Activated CD4-positive, alpha-beta T cell treated with anti-CD3 and anti-CD28 coated beads, Interleukin-2, Interleukin-6, amounts not matched to agents 100 ng/mL and 50 ng/mL, durations not matched to agents 16 hours and 8 hours (primary cell): ENCODE measurements at regions not wholly inside any gene's neighbourhood (a gene's known extent, or its start where the extent isn't known, plus 50 kb on each side); places are given as distances from the start of the nearest gene placed in this dataset.
"Not testable (repeated sequence)": the region's sequence is repeated elsewhere in the genome, so short reads cannot be mapped to it uniquely, and the experiment has no call there.

ENCODE experiments used
- DNase-seq: peaks from one replicate; pipeline ENCODE4 v3.0.0-alpha.2; 2020

DNA sequence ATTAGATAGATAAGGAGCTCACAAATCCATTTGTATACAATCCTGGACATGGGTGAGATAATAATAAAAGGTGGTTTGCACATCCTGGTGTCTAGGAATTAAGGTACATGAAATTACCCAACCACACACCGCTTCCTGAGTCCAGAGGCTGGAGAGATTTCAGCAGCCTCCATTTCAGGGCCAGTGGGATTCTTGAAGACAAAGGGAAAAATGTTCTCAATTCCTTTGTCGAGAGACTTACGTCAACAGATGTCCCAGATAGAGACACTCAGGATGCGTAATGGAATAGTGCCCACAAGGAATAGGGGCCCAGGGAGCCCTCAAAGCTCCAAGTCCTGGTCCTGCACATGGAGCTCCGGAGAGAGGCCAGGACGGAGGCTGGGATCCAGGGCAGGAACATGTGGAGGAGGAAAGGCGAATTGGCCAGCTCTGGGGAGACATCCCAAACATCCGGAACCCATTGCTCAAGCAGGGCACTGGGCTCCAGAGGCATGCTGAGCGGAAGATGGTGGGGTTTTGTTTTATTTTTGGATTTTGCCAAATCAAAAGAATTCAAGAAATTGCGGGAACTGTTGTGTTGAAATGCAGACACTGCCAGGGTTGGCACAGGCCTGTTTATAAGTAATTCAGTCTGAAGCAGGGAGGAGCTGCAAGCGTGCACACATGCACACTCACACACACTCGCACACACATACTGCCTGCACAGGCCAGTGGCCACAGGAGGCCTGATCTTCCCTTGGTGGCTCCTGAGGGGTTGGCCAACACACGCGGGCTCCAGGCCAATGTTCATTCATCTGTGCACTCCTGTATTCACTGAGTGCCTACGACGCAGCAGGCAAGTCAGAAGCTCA lies 97.2 kb downstream of the NOG start:
- no peak for DNase-seq

DNA sequence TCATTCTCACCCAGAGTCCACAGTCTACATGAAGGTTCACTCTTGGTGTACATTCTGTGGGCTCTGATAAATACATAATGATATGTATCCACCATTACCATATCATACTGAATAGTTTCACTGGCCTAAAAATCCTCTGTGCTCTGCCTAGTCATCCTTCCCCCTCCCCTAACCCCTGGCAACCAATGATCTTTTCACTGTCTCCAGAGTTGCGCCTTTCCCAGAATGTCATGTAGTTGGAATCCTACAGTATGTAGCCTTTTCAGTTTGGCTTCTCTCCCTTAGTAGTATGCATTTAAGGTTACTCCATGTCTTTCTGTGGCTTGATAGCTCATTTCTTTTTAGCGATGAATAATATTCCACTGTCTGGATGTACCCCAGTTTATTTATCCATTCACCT lies 101.3 kb downstream of the NOG start:
- DNase-seq: no peak

DNA sequence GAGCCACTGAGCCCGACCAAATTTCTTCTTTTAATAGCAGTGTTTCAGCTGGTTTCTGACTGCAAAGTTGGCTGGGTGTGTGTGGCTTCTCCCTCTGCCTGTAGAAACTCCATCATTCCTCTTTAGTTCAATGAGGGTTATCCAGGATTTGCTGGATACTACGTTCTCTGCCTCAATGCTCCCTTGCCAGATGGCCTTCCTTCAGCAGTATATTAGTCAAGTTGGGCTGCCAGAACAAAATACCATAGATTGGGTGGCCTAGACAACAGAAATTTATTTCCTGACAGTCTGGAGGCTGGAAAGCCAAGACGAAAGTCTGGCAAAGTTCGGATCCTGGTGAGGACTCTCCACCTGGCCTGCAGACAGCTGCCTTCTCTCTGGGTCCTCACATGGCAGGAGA lies 103.7 kb downstream of the NOG start:
- DNase-seq: no peak

DNA sequence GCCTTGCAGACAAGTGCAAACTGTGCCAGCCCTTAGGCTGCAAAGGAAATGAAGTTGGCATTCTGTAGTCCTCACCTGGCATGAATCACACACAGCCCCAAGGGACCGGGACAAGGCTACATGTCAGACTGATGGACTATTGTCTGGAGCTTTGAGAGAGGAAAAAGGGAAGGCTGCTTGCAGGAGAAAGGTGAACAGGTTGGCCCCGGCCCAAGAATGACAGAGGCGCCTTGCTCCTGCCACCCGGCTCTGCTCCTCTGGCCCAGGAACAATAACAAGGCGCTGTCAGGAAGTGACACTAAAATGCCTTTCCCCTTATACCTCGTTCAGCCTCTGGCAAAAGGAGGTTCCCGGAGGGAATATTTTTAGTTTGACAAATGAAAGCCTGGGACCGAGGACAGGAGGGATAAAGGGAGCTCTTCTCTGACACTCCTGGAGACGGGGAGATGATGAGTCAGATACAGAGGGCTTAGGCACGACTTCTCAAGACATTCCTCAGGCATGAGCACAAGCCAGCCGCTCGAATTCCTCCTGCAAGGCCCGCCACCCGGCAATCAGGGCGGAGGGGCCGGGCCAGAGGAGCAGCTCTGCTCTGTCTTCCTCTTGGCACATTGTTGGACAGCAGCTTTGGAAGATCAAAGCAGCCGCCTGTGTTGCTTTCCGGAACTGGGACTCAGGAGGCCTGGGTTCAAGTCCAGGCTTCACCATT lies 105.8 kb downstream of the NOG start:
- DNase-seq: no peak

DNA sequence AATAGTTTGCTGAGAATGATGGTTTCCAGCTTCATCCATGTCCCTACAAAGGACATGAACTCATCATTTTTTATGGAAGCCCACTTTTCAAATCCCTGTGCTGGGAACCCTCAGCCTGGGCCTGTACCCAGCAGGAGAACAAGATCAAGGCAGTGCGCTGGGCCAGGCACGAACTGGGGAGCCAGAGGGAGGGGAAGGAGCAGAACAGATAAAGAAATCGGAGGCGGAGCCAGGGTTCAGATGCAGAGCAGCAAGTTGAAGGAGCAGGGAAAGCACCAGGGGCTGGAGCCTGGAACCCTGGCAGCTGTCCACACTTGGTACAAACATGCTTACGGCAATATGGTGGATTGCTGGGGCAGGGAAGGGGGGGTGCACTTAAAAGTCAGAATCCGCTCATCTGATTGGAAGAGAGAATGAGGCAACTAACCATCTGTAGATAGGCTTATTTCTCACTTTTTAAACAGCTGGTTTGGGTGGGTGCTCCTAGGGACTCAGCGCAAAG lies 107.5 kb downstream of the NOG start:
- no peak for DNase-seq

DNA sequence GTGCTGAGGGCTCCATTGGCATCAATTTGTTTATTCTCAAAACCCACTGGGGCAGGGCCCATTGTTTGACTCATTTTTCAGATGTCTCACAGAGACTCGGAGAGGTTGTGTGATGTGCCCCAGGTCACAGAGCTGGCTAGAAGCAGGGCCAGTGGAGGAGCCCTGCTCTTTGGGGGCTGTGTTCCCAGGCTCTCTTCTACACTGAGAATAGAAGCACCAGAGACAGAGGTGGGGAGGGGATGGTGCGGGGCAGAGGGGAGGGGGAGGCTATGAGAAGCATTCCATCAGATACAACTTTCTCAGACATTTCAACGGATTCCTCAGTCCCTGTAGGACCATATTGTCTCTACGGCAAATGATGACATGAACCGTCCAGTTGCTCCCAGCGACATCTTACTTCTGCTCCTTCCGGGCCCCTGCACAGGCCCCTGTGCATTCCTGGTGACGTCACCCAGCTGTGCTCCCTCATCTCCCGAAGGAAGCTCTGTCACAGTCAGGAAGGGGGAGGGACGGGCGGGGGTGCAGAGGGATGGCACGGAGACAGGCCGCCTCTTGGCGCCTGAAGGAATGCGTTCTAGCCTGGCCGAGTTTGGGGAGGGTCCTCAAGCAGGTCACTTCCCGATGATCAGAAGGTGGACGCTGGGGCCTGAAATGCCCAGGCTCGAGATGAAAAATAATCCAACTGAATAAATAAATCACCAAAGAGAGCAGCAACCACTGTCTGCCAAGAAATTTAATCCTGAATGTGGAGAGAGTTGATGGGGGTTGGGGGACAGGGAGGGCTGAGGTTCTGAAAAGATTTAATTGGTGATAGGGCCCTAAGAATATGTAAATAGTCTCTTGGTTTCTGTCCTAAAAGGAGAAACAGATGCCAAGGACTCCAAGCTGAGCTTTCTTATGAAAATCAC lies 114.1 kb downstream of the NOG start:
- DNase-seq: no peak

DNA sequence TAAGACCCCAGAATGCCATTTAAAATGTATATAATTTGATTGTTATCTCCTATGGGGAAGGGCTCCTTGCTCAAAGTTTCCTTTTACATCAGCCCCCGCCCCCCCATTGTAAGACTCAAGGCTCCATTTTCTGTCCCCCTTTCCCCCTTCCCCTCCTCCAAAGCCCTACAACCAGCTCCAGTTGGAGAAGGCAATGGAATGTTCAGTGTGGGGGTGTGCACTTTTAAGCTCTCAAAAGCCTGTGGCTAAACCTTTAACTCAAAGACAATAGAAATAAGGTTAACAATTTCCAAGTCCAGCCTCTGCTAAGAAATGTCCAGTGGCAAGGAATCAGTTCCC lies 114.7 kb downstream of the NOG start:
- no peak for DNase-seq

DNA sequence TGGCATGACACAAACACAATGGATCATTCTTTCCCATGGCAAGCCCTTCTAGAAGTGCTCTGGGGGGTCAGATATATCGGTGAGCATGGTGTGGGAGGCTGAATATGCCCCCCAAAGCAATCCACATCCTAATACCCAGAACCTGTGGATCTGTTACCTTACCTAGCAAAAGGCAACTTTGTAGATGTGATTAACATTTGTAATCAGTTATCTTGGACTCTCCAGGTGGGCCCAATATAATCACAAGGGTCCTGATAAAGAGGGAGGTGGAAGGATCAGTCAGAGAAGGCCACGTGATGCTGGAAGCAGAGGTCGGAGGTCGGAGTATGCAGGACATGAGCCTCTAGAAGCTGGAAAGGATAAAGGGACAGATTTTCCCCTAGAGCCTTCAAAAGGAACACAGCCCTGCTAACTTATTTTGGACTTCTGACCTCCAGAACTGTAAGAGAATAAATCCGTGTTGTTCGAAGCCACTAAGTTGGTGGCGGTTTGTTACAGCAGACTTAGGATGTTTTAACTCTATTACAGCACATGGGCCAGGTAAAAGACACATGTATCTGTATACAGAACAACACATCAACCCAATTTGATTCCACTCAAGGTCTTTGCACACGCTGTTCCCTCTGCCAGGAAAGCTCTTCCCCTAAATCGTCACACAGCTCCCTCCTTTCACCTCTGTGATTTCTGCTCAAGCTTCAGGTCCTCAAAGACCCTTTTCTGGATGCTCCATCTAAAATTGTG lies 115.3 kb downstream of the NOG start:
- DNase-seq: no peak

DNA sequence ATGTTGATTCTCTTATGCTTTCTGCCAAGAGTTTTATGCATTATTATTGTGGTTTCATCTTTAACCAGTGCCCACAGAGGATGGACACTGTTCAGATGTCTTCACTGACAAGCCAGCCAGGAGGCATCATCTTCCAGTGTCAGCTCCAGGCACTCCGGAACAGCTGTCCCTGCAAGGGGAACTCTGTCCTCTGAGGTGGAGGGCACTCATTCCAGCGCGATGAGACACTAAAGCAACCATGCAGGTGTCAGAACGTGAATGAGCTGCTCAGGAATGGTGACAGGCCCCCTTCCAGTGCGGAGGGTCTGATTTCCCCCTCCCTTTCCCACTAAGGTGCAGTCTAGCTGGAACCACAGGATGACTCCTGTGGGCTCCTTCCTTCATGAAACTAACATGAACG lies 117.5 kb downstream of the NOG start:
- no peak for DNase-seq

DNA sequence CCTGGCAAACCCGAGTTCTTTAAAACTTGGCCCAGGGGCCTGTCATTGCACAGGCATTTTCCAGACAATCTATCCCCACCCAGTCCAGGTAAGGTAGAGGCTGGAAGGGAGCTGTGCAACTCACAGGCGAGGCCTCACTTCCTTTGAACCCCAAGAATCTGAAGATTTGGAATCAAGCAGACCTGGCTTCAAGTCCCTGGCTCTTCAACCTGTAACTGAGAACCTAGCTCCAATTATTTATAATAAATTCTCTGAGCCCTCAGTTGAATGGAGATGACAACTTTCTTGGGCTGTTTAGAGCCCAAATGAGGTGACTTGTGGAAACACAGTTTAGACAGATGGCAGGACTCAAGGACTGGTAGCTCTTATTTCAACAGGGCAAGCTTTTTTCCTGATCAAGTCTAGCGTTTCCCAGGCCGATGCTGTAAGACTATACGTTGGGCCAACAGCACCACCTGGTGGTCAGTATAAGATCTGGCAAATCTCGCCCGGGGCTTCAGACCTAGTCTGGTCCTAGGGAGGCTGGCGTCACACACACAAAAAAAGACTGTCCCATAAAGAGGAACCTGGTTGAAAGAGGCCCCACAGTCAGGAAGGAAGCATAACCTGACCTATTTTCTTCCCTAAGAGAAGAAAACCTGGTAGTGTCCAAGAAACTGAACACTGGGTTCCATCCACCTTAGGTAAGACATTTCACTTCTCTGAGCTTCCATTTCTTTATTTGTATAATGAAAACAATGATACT lies 117.9 kb downstream of the C17orf67 start:
- DNase-seq: peak; percentile 84

DNA sequence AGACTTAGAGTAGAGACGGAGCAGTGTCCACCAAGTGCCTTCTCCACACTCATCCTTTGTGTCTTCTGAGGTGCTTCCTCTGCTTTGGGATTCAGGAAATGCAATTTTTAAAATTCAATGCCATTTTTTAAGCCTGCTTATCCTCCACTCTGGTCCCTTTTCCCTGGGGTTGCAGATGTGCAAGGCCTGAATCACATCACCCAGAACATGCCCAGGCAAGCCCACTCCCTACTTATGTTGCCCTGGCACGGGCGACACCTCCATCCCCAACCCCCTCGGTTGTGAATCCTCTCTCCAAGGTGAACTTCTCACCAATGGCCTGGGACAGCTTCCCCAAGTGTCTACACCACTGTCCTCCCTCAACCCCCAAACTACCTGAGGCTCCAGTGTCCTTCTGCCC lies 116.2 kb downstream of the C17orf67 start:
- no peak for DNase-seq

DNA sequence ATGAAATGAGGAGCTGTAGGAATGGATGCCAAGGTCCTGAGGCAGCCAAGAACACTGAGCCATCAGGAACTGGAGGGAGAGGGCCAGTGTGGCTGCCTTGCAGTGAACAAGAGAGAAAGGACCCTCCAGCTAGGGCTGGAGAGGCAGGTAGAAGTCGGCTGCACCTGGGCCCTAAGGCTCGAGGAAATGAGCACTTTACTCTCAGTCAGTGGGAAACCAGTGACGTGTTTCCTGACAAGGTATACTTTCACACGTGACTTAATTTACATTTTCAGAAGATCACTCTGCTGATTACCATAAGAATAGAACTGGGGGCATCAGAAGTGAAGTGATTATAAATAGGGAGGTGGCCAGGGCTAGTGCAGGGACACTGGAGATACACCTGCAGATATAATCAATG lies 115.2 kb downstream of the C17orf67 start:
- DNase-seq: no peak

DNA sequence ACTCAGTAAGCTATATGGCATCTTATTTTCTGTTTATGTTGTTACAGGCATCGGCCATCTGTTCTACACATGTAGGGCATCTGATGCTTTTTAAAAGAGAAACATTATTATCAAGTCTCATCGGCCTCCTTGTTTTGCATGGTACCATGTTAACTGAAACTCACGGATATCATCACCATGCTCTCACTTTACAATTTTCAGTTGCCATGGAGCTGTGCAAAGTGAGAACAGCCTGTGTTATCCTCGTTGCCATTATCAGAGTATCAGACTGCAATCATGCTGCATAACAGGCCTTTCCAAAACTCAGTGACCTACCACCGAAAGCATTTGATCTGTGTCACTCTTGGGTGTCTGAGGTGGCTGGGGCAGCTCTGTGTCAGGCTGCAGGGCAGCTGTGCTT lies 110.3 kb downstream of the C17orf67 start:
- no peak for DNase-seq

DNA sequence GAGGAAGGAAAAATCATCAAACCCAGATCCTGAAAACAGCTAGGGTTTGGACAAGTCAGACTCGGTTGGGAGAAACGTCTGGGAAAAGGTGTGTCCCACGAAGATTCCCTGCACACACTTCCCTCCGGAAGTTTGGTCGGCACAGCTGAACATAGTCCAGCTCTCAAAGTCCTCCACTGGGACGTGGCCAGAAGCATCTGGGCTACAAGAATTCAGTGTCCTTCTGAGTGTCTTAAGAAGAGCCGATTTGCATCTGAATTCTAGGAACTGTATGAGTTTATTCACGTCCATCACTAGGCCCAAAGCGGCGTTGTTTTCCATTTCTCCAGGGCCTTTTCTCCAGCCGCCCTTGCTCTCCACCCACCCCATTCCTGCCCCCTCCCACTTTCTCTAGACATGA lies 109.1 kb downstream of the C17orf67 start:
- no peak for DNase-seq

DNA sequence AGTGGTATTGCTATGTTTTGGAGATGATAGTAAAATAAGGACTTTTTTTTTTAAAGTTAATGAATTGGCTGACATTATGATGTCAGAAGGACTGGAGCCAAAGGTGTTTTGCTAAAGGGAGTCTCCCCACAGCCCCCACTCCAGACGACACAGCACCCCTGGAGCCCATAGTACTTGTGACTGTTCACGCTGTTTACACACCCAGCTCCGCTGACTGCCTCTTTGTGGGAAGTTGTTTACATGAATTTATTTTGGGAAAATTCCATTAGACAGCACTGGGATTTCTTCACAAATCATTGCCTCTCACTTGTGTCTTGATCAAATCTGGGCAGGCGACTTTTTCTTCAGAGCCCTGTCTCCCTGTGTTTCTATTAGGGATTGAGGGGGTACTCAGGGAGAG lies 108.6 kb downstream of the C17orf67 start:
- no peak for DNase-seq

DNA sequence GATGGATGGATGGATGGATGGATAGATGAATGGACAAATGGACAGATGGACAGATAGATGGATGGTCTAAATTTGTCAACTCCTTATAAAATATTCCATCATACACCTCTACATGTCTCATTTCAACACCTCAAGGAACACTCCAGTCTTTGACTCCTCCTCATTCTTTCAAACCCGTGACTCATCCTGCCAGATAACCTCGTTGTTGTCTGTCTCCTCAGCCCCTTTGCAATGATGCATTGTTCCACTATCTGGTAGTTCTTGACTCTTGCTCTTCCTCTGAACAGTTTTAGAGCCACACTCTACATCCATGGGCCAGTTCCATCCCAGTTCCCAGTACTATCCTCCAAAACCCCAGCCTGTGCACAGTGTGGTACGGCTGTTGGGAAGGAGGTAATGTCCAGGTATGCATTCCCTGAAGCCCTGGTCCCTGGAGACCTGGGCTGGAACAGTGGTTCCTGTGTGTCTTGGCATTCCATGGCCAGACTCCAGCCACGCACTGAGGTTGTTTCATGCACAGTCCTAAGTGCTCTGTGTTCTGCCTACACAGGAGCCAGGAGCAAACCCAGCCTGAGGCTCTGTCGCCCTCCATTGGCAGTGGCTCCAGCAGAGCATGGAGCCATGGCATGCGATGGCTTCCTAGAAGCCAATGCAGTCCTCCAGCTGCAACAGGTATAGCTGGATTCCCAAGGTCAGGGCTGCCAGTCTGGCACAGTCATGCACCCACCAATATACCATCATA lies 105.7 kb downstream of the C17orf67 start:
- no peak for DNase-seq

DNA sequence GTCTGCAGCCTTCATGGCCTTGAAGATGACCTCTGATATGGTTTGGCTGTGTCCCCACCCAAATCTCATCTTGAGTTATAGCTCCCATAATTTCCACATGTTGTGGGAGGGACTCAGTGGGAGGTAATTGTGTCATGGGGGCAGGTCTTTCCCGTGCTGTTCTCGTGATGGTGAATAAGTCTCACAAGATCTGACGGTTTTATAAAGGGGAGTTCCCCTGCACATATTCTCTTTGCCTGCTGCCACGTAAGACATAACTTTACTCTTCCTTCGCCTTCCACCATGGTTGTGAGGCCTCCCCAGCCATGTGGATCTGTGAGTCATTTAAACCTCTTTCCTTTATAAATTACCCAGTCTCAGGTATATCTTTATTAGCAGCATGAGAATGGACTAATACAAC lies 102.6 kb downstream of the C17orf67 start:
- not testable (repeated sequence) for DNase-seq

DNA sequence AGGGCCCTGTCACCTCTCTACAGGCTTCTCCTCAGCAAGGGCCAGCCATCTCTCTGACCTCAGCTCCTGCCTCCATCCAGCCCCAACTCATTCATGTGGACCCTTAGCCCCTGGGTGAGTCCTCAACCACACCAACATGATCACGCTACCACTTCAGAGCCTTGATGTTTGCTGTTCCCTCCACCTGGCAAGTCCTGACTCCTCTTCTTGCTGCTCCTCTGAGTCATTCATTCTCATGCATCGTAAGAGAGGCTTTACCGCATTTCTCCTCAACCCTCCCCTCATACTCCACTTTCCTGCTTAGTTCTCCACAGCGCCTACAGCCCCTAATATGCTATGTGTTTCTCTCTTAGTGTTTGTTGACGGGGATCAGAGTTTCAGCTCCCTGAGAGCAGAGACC lies 99.9 kb downstream of the C17orf67 start:
- no peak for DNase-seq

DNA sequence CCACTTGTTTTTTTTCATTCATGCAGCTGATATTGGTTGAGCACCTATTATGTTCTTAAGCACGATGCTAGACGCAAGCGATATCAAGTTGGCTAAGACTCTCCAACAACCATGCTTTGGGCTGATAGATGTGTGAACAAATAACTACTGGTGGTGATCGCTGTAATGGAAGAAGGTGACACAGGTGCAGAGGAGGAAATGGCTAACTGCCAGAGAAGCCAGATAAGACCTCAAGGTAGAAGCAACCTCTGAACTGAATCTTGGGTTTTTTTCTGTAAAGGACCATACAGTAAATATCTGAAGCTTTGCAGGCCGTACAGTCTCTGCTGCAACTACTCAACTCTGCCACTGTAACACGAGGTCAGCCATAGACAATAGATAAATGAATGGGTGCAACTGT lies 97.9 kb downstream of the C17orf67 start:
- DNase-seq: no peak

DNA sequence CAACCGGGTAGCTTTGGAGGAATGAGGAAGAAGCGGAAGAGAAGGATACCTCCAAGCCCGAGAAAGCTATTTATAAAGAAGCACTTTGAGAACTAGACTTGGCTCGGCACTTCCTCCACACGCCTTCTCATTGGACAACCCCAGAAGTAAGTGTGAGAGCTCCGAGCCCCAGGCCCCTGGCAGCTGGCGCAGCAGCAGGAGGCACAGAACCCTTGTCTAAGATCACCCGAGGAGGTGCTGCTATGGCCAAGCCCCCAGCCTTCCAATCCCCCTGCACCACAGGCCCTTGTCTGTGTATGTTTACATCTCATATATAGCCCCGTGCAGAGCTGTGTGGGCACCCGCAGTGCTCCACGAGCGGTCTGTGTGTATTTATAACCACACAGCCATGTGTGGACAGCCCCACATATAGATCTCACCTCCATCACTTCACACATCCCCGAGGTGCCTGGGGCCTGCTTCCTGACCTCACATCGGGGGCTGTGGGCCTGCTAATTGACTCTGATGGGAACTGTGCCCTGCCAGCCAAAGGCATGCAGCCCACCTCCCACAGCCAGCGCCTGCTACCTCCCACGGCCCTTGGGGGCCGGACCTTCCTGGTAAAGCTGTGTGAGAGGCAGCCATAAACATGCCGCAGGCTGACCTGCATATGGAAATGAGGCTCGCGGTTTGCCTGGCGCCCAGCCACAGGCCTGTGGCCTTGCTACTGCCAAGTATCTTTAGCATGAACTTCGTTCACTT lies 96.1 kb downstream of the C17orf67 start:
- no peak for DNase-seq
